ENCODE measurements at regions not wholly inside any gene's neighbourhood (a gene's known extent, or its start where the extent isn't known, plus 50 kb on each side); places are given as distances from the start of the nearest gene placed in this dataset.

- no peak for TF ChIP-seq CTCF (IDR thresholded peaks at IDR 0.05)
Observed at GRCh38 chr13:112244495-112245177, 131.5 kb upstream of the SPACA7 start.

GRCh38 chr13:112245179-112245724 lies 130.9 kb upstream of the SPACA7 start:
- TF ChIP-seq CTCF (IDR thresholded peaks at IDR 0.05), result no peak

DNA sequence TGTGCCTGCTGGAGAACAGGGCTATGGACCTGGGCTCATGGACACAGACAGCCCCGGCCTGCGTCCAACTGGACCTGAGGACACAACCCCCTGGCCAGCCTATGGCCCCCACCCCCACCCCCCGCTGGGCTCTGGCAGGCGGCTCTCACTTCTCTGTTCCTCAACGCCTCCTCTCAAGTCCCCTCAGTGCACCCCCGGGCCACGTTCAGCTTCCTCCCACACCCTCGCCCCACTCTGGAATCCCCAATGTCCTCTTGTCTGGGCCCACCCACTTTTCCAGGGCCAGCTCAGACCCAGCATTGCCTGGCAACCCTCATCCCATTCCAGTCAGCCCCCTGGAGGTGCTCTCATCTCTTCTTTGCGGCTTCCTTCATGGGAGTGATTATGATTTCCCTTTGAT lies 130.2 kb upstream of the SPACA7 start:
- TF ChIP-seq CTCF (IDR thresholded peaks at IDR 0.05), result no peak

DNA sequence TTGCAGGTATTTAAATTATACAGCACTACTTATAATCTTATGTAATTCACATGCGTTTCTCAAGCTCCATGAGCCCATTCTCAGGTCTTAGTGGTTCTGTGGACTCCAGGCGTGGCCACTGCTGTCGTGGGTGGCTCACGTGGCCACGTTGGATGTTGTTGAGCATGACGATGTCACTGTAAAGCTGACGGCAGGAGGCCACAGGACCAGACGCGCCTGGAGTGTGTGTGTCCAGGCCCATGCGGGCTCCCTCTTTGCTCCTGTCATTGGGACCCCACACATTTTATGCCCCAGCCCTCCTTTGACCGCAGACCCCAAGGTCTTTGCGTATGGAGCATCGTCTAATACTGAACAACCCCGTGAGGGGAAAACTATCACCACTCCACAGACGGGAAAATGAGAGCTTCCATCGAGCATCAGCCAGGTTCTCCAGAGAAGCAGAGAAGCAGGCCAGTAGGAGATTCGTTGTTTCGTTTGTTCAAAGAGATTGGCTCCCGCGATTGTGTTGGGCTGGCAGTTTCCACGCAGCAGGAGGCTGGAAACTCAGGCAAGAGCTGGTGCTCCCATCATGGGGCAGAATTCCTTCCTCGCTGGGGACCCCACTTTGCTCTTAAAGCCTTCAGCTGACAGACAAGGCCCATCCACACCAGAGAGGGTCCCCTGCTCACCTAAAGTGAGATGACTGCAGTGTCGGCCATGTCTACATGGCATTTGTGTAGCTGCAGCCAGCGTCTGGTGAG lies 129.3 kb upstream of the SPACA7 start:
- TF ChIP-seq CTCF (IDR thresholded peaks at IDR 0.05), result no peak

GRCh38 chr13:112247471-112248405 lies 128.4 kb upstream of the SPACA7 start:
- TF ChIP-seq CTCF (IDR thresholded peaks at IDR 0.05), result no peak

DNA sequence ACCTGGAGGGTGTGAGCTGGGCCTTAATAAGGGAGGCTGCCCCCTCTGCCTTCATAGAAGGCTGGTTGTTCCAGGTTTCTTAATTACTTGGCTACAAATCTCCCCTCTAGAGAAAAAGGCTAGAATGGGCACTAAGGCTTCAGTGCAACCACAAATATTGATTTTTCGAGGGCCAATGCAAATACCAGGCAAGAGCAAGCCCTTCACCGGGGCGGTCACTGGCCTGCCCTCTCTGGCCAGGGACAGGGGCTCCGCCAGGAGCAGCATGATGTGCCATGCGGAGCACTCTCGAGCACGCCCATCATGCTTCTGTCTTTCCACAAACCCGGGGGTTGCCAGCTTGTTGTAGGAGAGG lies 127.8 kb upstream of the SPACA7 start:
- no peak for TF ChIP-seq CTCF (IDR thresholded peaks at IDR 0.05)

- TF ChIP-seq CTCF (IDR thresholded peaks at IDR 0.05), result no peak
Observed at GRCh38 chr13:112248862-112249592, 127.1 kb upstream of the SPACA7 start.

All from LNCAP (cell line).